ENCODE measurements at regions not wholly inside any gene's neighbourhood (a gene's known extent, or its start where the extent isn't known, plus 50 kb on each side); places are given as distances from the start of the nearest gene placed in this dataset.

GRCh38 chr2:7270011-7270431 lies 352.8 kb downstream of the RNF144A start:
- Histone ChIP-seq H3K36me3 (ENCODE audit: control insufficient read depth, low read length) (no peaks in the 10 kb centered on the region), H3K4me2 (ENCODE audit: low read length) (no peak overlapping the region), H3F3A (ENCODE audit: control insufficient read depth, insufficient read depth) (no peaks in the 10 kb centered on the region), H3K27me3 (ENCODE audit: control insufficient read depth, low read length) (peaks cover 9% of the 10 kb centered on the region), H3K27ac (ENCODE audit: low read depth, low read length) (no peak overlapping the region), H4K20me1 (ENCODE audit: control insufficient read depth, insufficient read depth, low read depth, low read length) (no peaks in the 10 kb centered on the region), H3K9me3 (ENCODE audit: control insufficient read depth, insufficient read depth, low read length) (no peaks in the 10 kb centered on the region), H3K79me2 (ENCODE audit: control insufficient read depth, low read length) (no peaks in the 10 kb centered on the region), H3K4me3 (ENCODE audit: low read length) (no peak overlapping the region), H3K4me1 (ENCODE audit: control insufficient read depth, low read length) (no peaks in the 10 kb centered on the region), H3K9me2 (replicated peaks; ENCODE audit: control insufficient read depth, low read length) (no peaks in the 10 kb centered on the region)
- TF ChIP-seq EZH2phosphoT487 (IDR thresholded peaks at IDR 0.05; ENCODE audit: borderline replicate concordance, low read length) (no peak), CTCF (IDR thresholded peaks at IDR 0.05; ENCODE audit: low read depth, low read length, poor library complexity, severe bottlenecking) (no peak)

GRCh38 chr2:7272210-7272609 lies 355.0 kb downstream of the RNF144A start:
- H3F3A ChIP-seq (ENCODE audit: control insufficient read depth, insufficient read depth): no peaks in the 10 kb centered on the region
- no peak overlapping the region for H3K4me2 ChIP-seq (ENCODE audit: low read length)
- H3K9me2 ChIP-seq (replicated peaks; ENCODE audit: control insufficient read depth, low read length): no peaks in the 10 kb centered on the region
- H3K27ac ChIP-seq (ENCODE audit: low read depth, low read length): no peak overlapping the region
- no peaks in the 10 kb centered on the region for H3K79me2 ChIP-seq (ENCODE audit: control insufficient read depth, low read length)
- TF ChIP-seq CTCF (IDR thresholded peaks at IDR 0.05; ENCODE audit: low read depth, low read length, poor library complexity, severe bottlenecking) (no peak), EZH2phosphoT487 (IDR thresholded peaks at IDR 0.05; ENCODE audit: borderline replicate concordance, low read length) (no peak)
- H3K27me3 ChIP-seq (ENCODE audit: control insufficient read depth, low read length): peaks cover 6% of the 10 kb centered on the region; the same call in 1 of the 2 replicates
- no peak overlapping the region for H3K4me3 ChIP-seq (ENCODE audit: low read length)
- no peaks in the 10 kb centered on the region for H4K20me1 ChIP-seq (ENCODE audit: control insufficient read depth, insufficient read depth, low read depth, low read length)
- no peaks in the 10 kb centered on the region for H3K36me3 ChIP-seq (ENCODE audit: control insufficient read depth, low read length)
- no peaks in the 10 kb centered on the region for H3K4me1 ChIP-seq (ENCODE audit: control insufficient read depth, low read length)
- no peaks in the 10 kb centered on the region for H3K9me3 ChIP-seq (ENCODE audit: control insufficient read depth, insufficient read depth, low read length)

- Histone ChIP-seq H4K20me1 (ENCODE audit: control insufficient read depth, insufficient read depth, low read depth, low read length) (no peaks in the 10 kb centered on the region), H3K4me2 (ENCODE audit: low read length) (no peak overlapping the region), H3K27me3 (ENCODE audit: control insufficient read depth, low read length) (peaks cover 6% of the 10 kb centered on the region; the same call in 1 of the 2 replicates), H3K27ac (ENCODE audit: low read depth, low read length) (no peak overlapping the region), H3K79me2 (ENCODE audit: control insufficient read depth, low read length) (no peaks in the 10 kb centered on the region), H3K4me3 (ENCODE audit: low read length) (no peak overlapping the region), H3F3A (ENCODE audit: control insufficient read depth, insufficient read depth) (no peaks in the 10 kb centered on the region), H3K4me1 (ENCODE audit: control insufficient read depth, low read length) (no peaks in the 10 kb centered on the region), H3K9me2 (replicated peaks; ENCODE audit: control insufficient read depth, low read length) (no peaks in the 10 kb centered on the region), H3K36me3 (ENCODE audit: control insufficient read depth, low read length) (no peaks in the 10 kb centered on the region), H3K9me3 (ENCODE audit: control insufficient read depth, insufficient read depth, low read length) (no peaks in the 10 kb centered on the region)
- TF ChIP-seq EZH2phosphoT487 (IDR thresholded peaks at IDR 0.05; ENCODE audit: borderline replicate concordance, low read length) (no peak), CTCF (IDR thresholded peaks at IDR 0.05; ENCODE audit: low read depth, low read length, poor library complexity, severe bottlenecking) (no peak)
These were observed 361.8 kb downstream of the RNF144A start for GRCh38 chr2:7278984-7279383.

Data from DOHH2 (cell line).